Dendritic cell treated with granulocyte-macrophage colony-stimulating factor and Interleukin-4, amounts not matched to agents 40 ng/mL and 50 ng/mL, for 4 days (primary cell): ENCODE measurements at regions not wholly inside any gene's neighbourhood (a gene's known extent, or its start where the extent isn't known, plus 50 kb on each side); places are given as distances from the start of the nearest gene placed in this dataset.

Experiments
- H3K27ac Mint-ChIP-seq: one replicate; pipeline ENCODE4 v1.8.0; 2022; ENCODE audit warnings: mild to moderate bottlenecking, mixed read lengths
- H3K27me3 Mint-ChIP-seq: one replicate; pipeline ENCODE4 v1.8.0; 2022; ENCODE audit warnings: mild to moderate bottlenecking, mixed read lengths
- H3K36me3 Mint-ChIP-seq: one replicate; pipeline ENCODE4 v1.8.0; 2022; ENCODE audit warnings: low read depth, mixed read lengths
- H3K4me1 Mint-ChIP-seq: one replicate; pipeline ENCODE4 v1.8.0; 2022; ENCODE audit warnings: low read depth, mixed read lengths
- H3K4me3 Mint-ChIP-seq: one replicate; pipeline ENCODE4 v1.8.0; 2022; ENCODE audit warnings: mild to moderate bottlenecking, moderate library complexity, mixed read lengths
- H3K9me3 Mint-ChIP-seq: one replicate; pipeline ENCODE4 v1.8.0; 2022; ENCODE audit warnings: mixed read lengths
- intact Hi-C: fragments of 100-400 bp; cut with micrococcal nuclease; formaldehyde crosslinking; loops from one replicate; pipeline ENCODE4 v1.15.0; 2022

DNA sequence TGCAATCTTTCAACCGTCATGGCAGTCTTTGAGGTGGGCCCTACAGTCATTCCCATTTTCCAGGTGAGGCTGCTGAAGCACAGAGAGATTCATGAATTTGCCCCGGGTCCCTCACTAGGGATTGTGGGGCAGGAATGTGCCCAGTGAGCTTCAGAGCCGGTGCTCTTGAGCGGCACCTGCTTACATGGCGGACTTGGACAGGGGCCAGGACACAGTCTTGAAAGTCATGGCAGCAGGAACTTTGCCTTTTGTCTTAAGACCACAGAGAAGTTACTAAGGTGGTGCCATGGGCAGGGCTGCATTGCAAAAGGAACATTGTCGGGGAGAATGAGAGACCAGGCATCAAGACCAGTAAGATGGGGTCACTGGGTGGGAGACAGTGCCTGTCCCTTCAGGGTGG, 363.4 kb downstream of the FOXL1 start:
- intact Hi-C loops: no loop called here
- Mint-ChIP-seq H3K27ac (no peak overlapping the region), H3K4me3 (no peak overlapping the region), H3K27me3 (peaks cover 28% of the 10 kb centered on the region), H3K4me1 (no peaks in the 10 kb centered on the region), H3K9me3 (peaks cover 14% of the 10 kb centered on the region), H3K36me3 (no peaks in the 10 kb centered on the region)

DNA sequence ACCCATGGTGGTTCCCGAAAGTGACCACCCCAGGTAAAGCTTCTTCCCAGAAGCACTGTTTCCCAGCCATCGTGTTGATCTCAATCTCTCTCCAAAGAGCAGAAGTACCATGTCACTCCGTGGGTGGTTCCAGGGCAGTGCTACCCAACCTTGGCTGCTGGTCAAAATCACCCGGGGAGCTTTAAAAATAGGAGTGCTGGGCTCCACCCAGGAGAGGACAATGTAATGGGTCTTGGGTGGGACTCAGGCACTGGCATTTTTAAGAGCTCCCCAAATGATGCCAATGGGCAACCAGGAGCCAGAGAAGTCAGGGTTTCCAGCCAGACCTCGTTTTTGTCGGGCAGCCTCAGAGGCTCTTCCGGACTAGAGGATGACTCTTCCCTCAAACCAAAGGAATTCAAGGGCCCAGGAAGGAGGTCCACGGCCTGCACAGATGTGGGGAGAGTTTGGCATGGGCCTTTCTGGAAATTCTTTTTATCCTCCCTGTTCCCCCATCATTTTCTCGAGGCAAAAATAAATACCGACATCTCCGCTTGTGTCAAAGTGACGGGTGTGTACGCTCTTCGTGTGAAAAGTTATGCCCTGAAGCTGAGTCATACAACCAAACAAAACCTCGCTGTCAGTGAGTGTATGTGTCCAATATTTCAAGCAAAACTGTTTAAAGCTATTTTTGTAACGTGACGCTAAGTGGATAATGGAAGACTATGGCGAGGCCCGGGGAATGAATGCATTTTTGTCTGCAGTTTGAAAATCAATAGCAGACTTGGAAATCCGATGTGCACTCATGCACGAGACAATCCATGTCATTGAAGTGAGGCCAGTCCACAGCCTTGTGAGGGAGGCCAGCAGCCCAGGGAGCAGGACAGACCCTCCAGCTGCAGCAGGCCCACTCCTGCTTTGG, 364.1 kb downstream of the FOXL1 start:
- H3K27me3 Mint-ChIP-seq: peaks cover 24% of the 10 kb centered on the region
- intact Hi-C loops: no loop called here
- no peaks in the 10 kb centered on the region for H3K4me1 Mint-ChIP-seq
- peaks cover 14% of the 10 kb centered on the region for H3K9me3 Mint-ChIP-seq
- no peak overlapping the region for H3K4me3 Mint-ChIP-seq
- H3K36me3 Mint-ChIP-seq: no peaks in the 10 kb centered on the region
- H3K27ac Mint-ChIP-seq: no peak overlapping the region

DNA sequence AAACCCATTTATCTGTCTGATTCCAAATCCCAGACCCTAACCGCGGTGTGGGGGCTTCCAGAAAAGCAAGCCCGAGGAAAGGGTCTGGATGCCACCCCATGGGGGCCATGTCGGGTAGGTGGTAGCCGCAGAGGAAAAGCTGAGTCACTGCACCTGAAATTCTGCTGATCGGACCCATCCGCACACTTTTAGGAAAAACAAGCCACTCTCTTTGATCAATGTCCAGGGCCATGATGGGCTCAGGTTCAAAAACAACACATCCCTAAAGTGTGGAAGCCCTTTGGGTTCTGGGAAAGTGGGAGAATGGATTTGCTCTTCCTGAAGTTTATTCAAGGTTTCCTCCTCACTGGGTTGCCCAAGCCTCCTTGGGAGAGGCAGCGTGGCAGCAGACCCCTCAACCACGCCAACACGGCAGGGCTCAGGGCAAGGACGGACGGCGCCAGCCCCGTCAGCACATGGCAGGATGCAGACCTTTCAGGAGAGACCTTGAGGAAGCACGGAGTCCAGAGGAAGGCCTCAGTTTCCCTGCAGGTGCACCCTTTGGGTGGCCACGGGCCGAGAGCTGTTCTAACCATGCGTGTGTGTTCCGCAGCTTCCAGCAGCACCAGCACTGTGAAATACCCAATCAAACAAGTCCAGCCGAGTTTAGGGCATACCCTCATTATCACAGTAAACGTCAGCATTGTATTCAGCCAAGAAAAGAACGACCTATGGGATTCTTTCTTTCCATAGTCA, 367.0 kb downstream of the FOXL1 start:
- no peak overlapping the region for H3K27ac Mint-ChIP-seq

DNA sequence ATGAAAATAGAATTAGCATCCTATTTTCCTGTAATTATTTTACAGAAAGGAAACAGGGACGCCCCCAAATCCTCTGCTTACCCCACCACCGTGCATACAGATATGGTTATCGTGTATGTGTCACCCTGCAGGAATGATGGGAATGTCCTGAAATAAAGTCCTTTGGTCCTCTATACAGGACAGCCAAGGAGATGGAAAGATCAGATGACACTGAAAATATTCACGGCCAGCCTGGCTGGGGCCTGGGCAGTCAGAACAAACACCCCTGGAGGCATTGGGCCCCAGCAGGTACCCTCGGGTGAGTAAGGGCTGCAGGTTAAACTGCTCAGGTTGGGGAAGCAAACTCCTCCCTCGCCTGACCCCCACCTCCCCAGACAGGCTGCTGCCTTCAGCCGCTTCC, 368.0 kb downstream of the FOXL1 start:
- H3K27ac Mint-ChIP-seq: no peak overlapping the region
- H3K36me3 Mint-ChIP-seq: no peaks in the 10 kb centered on the region
- H3K9me3 Mint-ChIP-seq: no peaks in the 10 kb centered on the region
- no peaks in the 10 kb centered on the region for H3K4me1 Mint-ChIP-seq
- intact Hi-C loops: no loop called here
- no peak overlapping the region for H3K4me3 Mint-ChIP-seq
- H3K27me3 Mint-ChIP-seq: peaks cover 6% of the 10 kb centered on the region

More for the DNA sequence above, 367.0 kb downstream of the FOXL1 start:
- intact Hi-C loops: no loop called here
- H3K9me3 Mint-ChIP-seq: peaks cover under 1% of the 10 kb centered on the region
- H3K36me3 Mint-ChIP-seq: no peaks in the 10 kb centered on the region
- H3K27me3 Mint-ChIP-seq: peaks cover 6% of the 10 kb centered on the region
- no peaks in the 10 kb centered on the region for H3K4me1 Mint-ChIP-seq
- H3K4me3 Mint-ChIP-seq: no peak overlapping the region

- H3K9me3 Mint-ChIP-seq: no peaks in the 10 kb centered on the region
- H3K36me3 Mint-ChIP-seq: no peaks in the 10 kb centered on the region
- H3K27ac Mint-ChIP-seq: no peak overlapping the region
- H3K4me1 Mint-ChIP-seq: no peaks in the 10 kb centered on the region
- intact Hi-C loops: no loop called here
- H3K4me3 Mint-ChIP-seq: no peak overlapping the region
- peaks cover 6% of the 10 kb centered on the region for H3K27me3 Mint-ChIP-seq
These were observed 368.6 kb downstream of the FOXL1 start for GRCh38 chr16:86946981-86947380.

GRCh38 chr16:86948046-86948445, 369.1 kb downstream of the C16orf95 start:
- H3K27me3 Mint-ChIP-seq: peaks cover 6% of the 10 kb centered on the region
- intact Hi-C loops: no loop called here
- no peak overlapping the region for H3K27ac Mint-ChIP-seq
- no peak overlapping the region for H3K4me3 Mint-ChIP-seq
- H3K4me1 Mint-ChIP-seq: peaks cover 4% of the 10 kb centered on the region
- no peaks in the 10 kb centered on the region for H3K36me3 Mint-ChIP-seq
- H3K9me3 Mint-ChIP-seq: no peaks in the 10 kb centered on the region

GRCh38 chr16:86949116-86949515, 368.1 kb downstream of the C16orf95 start:
- Mint-ChIP-seq H3K4me3 (no peak overlapping the region), H3K9me3 (no peaks in the 10 kb centered on the region), H3K36me3 (no peaks in the 10 kb centered on the region), H3K4me1 (peaks cover 5% of the 10 kb centered on the region), H3K27ac (no peak overlapping the region), H3K27me3 (peaks cover 3% of the 10 kb centered on the region)
- intact Hi-C loops: no loop called here

- Mint-ChIP-seq H3K36me3 (no peaks in the 10 kb centered on the region), H3K27ac (no peak overlapping the region), H3K4me1 (peaks cover 5% of the 10 kb centered on the region), H3K9me3 (no peaks in the 10 kb centered on the region), H3K27me3 (peaks cover 4% of the 10 kb centered on the region), H3K4me3 (no peak overlapping the region)
- intact Hi-C loops: no loop called here
These were observed 367.6 kb downstream of the C16orf95 start for GRCh38 chr16:86949630-86950029.

DNA sequence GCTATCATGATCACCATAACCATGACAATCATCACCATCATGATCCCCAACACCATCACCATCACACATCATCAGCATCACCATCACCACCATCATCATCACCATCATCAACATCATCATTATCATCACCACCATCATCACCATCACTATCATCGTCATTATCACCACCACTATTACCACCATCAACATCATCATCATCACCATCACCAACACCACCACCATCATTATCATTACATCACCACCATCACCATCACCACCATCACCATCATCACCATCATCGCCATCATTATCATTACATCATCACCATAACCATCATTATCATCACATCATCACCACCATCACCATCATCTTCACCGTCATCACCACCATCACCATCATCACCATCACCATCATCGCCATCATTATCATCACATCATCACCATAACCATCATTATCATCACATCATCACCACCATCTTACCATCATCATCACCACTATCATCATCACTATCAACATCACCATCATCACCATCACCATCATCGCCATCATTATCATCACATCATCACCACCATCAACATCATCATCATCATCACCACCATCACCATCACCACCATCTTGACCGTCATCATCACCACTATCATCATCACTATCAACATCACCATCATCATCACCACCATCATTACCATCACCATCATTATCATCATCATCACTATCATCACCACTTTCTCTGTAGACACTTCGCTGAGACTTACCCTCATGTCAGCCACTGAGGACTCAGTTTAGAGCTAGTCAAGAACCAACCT, 366.0 kb downstream of the C16orf95 start:
- peaks cover 4% of the 10 kb centered on the region for H3K27me3 Mint-ChIP-seq
- no peaks in the 10 kb centered on the region for H3K9me3 Mint-ChIP-seq
- no peaks in the 10 kb centered on the region for H3K36me3 Mint-ChIP-seq
- no peak overlapping the region for H3K4me3 Mint-ChIP-seq
- intact Hi-C loops: no loop called here
- H3K4me1 Mint-ChIP-seq: peaks cover 6% of the 10 kb centered on the region
- no peak overlapping the region for H3K27ac Mint-ChIP-seq

DNA sequence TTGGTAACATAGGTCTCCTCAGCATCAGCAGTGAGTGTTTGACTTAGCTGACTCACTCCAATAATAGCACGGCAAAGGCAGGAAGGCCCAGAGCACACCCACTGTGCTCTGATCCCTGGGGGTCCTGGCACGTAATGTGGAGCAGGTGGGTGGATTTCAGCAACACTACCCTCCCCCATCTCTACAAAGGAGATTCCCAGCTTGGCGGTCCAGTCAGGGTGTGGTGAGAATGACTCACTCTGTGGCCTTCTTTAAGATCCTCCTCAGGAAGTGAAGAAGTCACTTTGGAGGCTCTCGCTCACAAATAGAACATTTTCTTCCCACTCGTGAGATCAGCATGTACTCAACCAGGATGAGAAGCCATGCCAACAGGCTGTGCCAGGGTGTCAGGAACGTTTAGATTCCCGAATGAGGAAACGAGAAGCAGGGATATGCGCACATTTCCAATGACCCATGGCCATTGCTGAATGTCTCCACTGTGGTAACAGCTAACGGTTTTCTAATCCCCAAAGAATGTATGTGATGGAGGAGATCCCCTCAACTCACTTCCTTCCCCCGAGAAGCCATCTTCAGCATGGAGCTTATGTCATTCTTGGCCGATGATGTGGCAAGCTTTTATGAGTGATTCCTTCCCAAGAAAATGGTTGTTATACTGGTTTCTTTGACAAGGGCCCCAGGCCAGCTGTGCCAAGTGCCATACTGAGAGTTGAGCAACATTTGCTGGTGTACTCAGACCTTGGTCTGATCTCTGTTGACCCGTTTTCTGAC, 365.2 kb downstream of the C16orf95 start:
- Mint-ChIP-seq H3K36me3 (no peaks in the 10 kb centered on the region), H3K4me3 (no peak overlapping the region), H3K9me3 (no peaks in the 10 kb centered on the region), H3K27ac (no peak overlapping the region), H3K4me1 (peaks cover 12% of the 10 kb centered on the region), H3K27me3 (peaks cover 9% of the 10 kb centered on the region)
- intact Hi-C loops: no loop called here

DNA sequence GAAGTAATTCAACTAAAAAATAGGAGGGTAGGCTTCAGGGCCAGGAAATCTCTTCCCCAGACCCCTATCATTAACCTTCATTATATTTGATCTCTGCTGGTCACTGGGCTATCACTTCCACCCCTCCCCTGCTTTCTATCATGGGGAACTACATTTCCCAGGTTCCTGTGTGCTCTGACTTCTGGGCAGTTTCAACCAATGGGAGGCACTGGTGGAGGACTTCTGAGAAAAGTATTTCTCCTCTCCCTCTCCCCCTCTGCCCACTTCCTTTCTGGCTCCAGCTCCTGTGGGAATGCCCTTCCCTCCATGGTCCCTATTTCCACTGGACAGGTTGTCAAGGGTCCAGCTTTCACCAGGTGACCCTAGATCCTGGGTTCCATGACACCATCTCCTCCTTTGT, 364.4 kb downstream of the C16orf95 start:
- intact Hi-C loops: no loop called here

DNA sequence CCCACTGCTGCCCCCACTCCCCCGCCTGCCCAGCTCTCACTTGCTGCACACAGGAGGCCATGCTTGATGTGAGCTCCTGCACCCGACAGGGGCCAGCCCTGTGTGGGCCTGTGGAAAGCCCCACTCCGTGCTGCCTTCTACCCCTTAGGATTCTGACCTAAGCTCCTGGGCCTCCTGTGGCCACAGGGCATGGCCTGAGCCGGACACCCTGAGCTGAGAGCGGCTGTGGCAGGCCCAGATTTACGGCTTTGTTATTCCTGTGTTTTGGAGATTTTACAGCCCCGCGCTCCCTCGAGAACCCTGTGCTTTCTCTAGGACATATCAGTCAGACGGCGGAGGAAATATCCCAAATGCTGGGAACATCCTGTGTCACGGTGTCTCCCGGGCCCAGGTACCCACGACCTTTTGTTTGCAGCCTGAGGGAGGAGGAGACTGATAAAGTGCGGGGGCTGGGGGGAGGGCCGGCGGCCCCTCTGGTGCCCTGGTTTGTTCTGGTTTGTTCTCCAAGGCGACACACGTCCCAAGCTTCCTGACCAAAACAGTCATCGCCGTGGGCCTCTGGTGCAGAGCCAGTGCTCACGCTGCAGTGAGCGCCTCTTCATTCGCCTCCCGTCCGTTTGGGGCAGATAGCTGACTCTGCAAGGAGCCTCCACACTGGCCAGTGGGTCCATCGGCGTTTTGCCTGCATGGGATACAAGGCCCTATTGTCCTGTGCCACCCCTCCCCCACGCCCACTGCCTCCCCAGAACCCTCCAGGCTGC, 363.4 kb downstream of the C16orf95 start:
- H3K4me1 Mint-ChIP-seq: peaks cover 12% of the 10 kb centered on the region
- H3K36me3 Mint-ChIP-seq: no peaks in the 10 kb centered on the region
- H3K27ac Mint-ChIP-seq: no peak overlapping the region
- H3K27me3 Mint-ChIP-seq: peaks cover 23% of the 10 kb centered on the region
- intact Hi-C loops: no loop called here
- no peaks in the 10 kb centered on the region for H3K9me3 Mint-ChIP-seq
- no peak overlapping the region for H3K4me3 Mint-ChIP-seq

More for the DNA sequence above, 364.4 kb downstream of the C16orf95 start:
- no peaks in the 10 kb centered on the region for H3K9me3 Mint-ChIP-seq
- H3K4me3 Mint-ChIP-seq: no peak overlapping the region
- H3K27me3 Mint-ChIP-seq: peaks cover 15% of the 10 kb centered on the region
- peaks cover 12% of the 10 kb centered on the region for H3K4me1 Mint-ChIP-seq
- H3K27ac Mint-ChIP-seq: no peak overlapping the region
- H3K36me3 Mint-ChIP-seq: no peaks in the 10 kb centered on the region
